HG03139 (cell line): ENCODE measurements at regions not wholly inside any gene's neighbourhood (a gene's known extent, or its start where the extent isn't known, plus 50 kb on each side); places are given as distances from the start of the nearest gene placed in this dataset.
"Not testable (repeated sequence)": the region's sequence is repeated elsewhere in the genome, so short reads cannot be mapped to it uniquely, and the experiment has no call there.

Experiments used
- ATAC-seq: cut with Tn5 transposase; IDR thresholded peaks from one replicate; pipeline ENCODE4 v1.9.1; 2021; ENCODE audit not compliant: unreplicated experiment

GRCh38 chr2:200101922-200102321, 146.5 kb downstream of the MAIP1 start:
- ATAC-seq, result no peak

- no peak for ATAC-seq
These were observed 147.6 kb downstream of the MAIP1 start for GRCh38 chr2:200102971-200103370.

- ATAC-seq, result no peak
These were observed 148.6 kb downstream of the MAIP1 start for GRCh38 chr2:200104015-200104414.

- ATAC-seq, result no peak
These were observed 152.3 kb downstream of the MAIP1 start for GRCh38 chr2:200107514-200108217.

- ATAC-seq, result no peak
These were observed 154.0 kb downstream of the MAIP1 start for GRCh38 chr2:200109421-200109820.

- no peak for ATAC-seq
These were observed 155.0 kb downstream of the MAIP1 start for GRCh38 chr2:200110381-200110780.

GRCh38 chr2:200113016-200113799, 157.8 kb downstream of the MAIP1 start:
- ATAC-seq, result not testable (repeated sequence)

- no peak for ATAC-seq
These were observed 163.9 kb downstream of the MAIP1 start for GRCh38 chr2:200119236-200119635.

- ATAC-seq, result no peak
These were observed 166.5 kb downstream of the MAIP1 start for GRCh38 chr2:200121931-200122330.

- no peak for ATAC-seq
These were observed 167.3 kb downstream of the MAIP1 start for GRCh38 chr2:200122683-200123082.

- not testable (repeated sequence) for ATAC-seq
These were observed 169.4 kb downstream of the MAIP1 start for GRCh38 chr2:200124665-200125368.

GRCh38 chr2:200125444-200126284, 170.3 kb downstream of the MAIP1 start:
- no peak for ATAC-seq

GRCh38 chr2:200126285-200126670, 170.9 kb downstream of the MAIP1 start:
- not testable (repeated sequence) for ATAC-seq

GRCh38 chr2:200126680-200127079, 171.3 kb downstream of the MAIP1 start:
- ATAC-seq, result not testable (repeated sequence)

GRCh38 chr2:200127848-200128247, 172.5 kb downstream of the MAIP1 start:
- no peak for ATAC-seq

- no peak for ATAC-seq
These were observed 172.9 kb downstream of the MAIP1 start for GRCh38 chr2:200128296-200128695.

GRCh38 chr2:200129721-200130462, 174.5 kb downstream of the MAIP1 start:
- ATAC-seq, result no peak

GRCh38 chr2:200130762-200131166, 175.4 kb downstream of the MAIP1 start:
- ATAC-seq, result no peak

GRCh38 chr2:200131307-200131706, 175.2 kb upstream of the SPATS2L start:
- no peak for ATAC-seq

- ATAC-seq, result no peak
These were observed 171.4 kb upstream of the SPATS2L start for GRCh38 chr2:200135082-200135481.
